RWPE1 (cell line): ENCODE measurements at regions not wholly inside any gene's neighbourhood (a gene's known extent, or its start where the extent isn't known, plus 50 kb on each side); places are given as distances from the start of the nearest gene placed in this dataset.

ENCODE experiments used
- CTCF ChIA-PET: fragments of 350-600 bp; sonication (Branson Sonifier 250); formaldehyde crosslinking; extraction: SDS; loops from one replicate; lab custom pipeline; 2021; lab: Yijun Ruan, JAX
- POLR2A ChIA-PET: fragments of 400-600 bp; formaldehyde crosslinking; extraction: SDS; loops from one replicate; lab custom pipeline; 2020; ENCODE audit warnings: antibody characterized with exemption; ENCODE audit not compliant: low non-redundant PET; lab: Yijun Ruan, JAX
- DNase-seq: peaks from one replicate; pipeline ENCODE4 v3.0.0; 2012; ENCODE audit warnings: low spot score
- H3K27ac ChIP-seq: fragments of 450-650 bp; 2 replicates; pipeline ENCODE4 v1.5.1; 2017
- TF ChIP-seq, protein P1 (sequence below): fragments of 450-650 bp; conservative IDR thresholded peaks from 2 replicates; pipeline ENCODE4 v1.5.1; 2017; ENCODE audit warnings: low read depth, mild to moderate bottlenecking

DNA sequence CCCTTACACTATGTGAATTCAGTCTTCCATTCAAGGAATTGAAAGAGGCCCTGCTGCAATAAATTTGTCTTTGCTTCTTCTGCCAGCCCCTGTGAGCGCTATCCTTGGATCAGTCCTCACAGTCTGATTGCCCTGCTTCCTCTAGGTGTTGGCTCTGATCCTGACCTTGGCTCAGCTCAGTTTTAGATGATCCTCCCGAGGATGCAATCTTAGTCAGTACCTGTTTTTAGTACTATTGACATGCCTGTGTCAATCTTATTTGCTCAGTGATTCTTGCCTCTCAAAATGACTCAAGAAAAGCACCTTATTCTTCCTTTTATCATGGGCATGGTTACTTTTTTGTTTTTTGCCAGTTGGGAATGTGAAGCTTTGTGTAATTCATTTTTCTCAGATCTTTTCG is 101.4 kb upstream of the KCNK1 start:
- ChIA-PET CTCF (no interaction called here), POLR2A (no interaction called here)
- H3K27ac ChIP-seq: no peak overlapping the region
- no peak for DNase-seq
- TF ChIP-seq, protein P1, sequence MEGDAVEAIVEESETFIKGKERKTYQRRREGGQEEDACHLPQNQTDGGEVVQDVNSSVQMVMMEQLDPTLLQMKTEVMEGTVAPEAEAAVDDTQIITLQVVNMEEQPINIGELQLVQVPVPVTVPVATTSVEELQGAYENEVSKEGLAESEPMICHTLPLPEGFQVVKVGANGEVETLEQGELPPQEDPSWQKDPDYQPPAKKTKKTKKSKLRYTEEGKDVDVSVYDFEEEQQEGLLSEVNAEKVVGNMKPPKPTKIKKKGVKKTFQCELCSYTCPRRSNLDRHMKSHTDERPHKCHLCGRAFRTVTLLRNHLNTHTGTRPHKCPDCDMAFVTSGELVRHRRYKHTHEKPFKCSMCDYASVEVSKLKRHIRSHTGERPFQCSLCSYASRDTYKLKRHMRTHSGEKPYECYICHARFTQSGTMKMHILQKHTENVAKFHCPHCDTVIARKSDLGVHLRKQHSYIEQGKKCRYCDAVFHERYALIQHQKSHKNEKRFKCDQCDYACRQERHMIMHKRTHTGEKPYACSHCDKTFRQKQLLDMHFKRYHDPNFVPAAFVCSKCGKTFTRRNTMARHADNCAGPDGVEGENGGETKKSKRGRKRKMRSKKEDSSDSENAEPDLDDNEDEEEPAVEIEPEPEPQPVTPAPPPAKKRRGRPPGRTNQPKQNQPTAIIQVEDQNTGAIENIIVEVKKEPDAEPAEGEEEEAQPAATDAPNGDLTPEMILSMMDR: no peak

DNA sequence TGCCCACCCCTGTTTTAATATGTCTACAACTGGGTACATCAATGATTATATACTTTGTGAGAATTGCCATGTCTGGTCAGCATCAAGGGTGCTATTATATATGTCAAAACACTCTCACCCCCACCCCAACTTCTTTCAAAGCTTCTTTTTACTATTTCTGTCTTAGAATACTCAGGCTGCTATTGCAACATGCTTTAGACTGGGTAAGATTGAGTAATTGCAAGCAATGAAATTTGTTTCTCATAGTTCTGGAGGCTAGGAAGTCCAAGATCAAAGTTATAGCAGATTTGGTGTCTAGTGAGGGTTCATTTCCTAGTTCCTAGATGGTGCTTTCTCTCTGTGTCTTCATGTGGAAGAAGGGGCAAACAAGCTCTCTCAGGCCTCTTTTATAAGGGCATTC is 100.5 kb upstream of the KCNK1 start:
- no peak overlapping the region for H3K27ac ChIP-seq
- DNase-seq: no peak
- ChIA-PET CTCF (no interaction called here), POLR2A (no interaction called here)
- TF ChIP-seq, protein P1: no peak

DNA sequence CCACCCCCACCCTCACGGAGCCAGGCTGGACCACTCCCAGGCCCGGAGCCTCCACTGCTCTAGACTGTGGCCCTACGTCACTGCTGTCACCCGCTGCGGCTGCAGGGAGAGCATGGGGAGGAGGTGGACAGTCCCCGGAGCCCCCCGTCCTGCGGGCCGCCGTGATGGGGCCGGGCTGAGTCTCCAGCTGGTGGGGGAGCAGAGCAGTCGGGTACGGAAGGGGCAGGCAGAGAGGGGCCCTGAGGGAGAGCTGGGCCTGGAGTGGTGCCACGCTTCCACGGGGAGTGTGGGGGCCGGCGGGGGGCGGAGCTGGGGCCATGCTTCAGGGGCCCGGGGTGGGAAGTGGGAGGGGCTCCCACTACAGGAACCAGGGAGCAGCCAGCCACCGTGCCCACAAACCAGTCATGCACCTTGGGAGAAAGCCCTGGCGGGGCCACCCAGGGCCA is 98.9 kb upstream of the KCNK1 start:
- TF ChIP-seq, protein P1: no peak
- no peak overlapping the region for H3K27ac ChIP-seq
- ChIA-PET CTCF (no interaction called here), POLR2A (no interaction called here)
- no peak for DNase-seq

DNA sequence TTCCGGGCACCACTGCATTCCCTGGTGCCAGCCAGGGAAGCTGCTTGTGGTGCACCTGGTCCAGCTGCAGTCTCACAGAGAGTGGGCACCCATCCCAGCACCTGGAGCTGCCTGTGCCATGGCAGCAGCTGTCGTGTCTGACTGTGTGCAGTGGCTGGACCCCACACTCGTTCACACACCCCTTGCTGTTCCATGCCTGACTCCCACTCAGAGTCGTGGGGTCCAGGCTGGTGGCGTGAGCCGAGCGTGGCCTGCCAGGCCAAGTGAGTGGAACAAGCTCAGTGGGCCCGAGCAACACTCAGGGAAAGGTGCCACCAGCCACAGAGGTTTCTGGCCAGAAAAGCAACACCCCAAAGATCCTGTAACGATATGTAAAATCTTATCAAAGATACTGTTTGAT is 97.2 kb upstream of the KCNK1 start:
- CTCF ChIA-PET: no interaction called here
- POLR2A ChIA-PET: no interaction called here
- no peak for DNase-seq
- H3K27ac ChIP-seq: no peak overlapping the region
- TF ChIP-seq, protein P1: no peak

DNA sequence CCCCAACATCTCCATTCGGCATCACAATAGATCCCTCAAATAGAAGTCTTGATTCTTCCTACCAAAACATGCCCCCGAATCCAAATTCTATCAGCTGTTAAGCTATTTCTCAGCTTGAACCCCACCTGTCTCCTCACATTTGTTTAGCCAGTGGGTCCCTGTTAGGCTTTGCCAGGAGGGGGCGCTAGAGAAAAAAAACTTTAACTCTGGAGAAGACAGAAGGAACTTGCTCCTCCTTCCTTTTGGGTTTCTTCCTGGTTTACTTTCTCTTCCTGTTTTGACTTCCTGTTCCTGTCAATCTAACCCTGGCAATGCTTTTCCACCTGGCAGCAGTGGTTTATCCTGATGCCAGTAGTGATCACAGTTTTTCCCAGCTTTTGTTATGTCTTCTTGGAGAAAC is 95.6 kb upstream of the KCNK1 start:
- POLR2A ChIA-PET: no interaction called here
- no peak overlapping the region for H3K27ac ChIP-seq
- CTCF ChIA-PET: interaction anchor here (0.6 to 0.7 kb wide), 3 partner anchors 31 to 729 kb away, joined by 3 to 4 read pairs (median 3); no protein-coding TSS in a partner anchor

DNA sequence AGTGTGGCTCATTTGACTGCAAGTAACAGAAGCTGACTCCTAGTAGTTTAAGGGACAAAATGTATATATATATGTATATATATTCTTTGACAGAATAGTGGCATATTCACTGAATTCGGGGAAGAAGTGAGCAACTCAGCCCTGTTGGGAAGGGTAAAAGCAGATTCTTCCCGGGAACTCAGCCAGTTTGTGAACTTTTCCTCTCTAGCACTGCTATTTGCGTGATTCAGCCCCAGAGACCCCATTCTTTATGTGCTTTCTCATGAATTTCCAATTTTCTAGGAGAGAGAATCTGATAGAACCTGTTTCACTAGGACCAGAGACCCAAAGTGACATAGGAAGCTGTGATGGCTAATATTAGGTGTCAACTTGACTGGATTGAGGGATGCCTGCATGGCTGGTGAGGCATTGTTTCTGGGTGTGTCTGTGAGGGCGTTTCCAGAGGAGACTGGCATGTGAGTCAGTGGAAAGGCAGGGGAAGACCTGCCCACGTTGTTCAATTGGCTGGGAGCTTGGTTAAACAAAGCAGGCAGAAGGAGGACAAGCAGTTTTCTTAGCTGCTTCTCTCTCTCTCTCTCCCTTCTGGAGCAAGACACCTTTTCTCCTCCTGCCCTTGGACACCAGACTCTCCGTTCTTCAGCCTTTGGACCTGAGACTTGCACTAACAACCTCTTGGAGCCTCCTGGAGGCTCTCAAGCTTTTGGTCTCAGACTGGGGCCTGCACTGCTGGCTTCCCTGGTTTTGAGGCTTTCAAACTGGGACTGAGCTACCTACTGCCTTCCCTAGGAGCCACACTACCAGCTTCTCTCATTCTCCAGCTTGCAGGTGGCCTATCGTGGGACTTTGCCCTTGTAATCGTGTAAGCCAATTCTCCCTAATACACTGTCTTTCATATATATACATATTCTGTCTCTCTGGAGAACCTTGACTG is 93.4 kb upstream of the KCNK1 start:
- POLR2A ChIA-PET: no interaction called here
- TF ChIP-seq, protein P1: no peak
- DNase-seq: peak; percentile 80
- peak overlapping the region; percentile 63 for H3K27ac ChIP-seq
- CTCF ChIA-PET: no interaction called here

More for the DNA sequence above, 95.6 kb upstream of the KCNK1 start:
- DNase-seq: peak; percentile 12
- TF ChIP-seq, protein P1: peak; percentile 18; the same call in 1 of the 2 replicates
